ENCODE measurements at regions not wholly inside any gene's neighbourhood (a gene's known extent, or its start where the extent isn't known, plus 50 kb on each side); places are given as distances from the start of the nearest gene placed in this dataset.

- Histone ChIP-seq H3K4me1 (ENCODE audit: insufficient read depth, insufficient read length) (no peaks in the 10 kb centered on the region), H3K4me3 (ENCODE audit: insufficient read length, low read depth) (no peak overlapping the region), H3K9me3 (ENCODE audit: insufficient read depth, low read length) (peaks cover 15% of the 10 kb centered on the region), H3K36me3 (ENCODE audit: insufficient read depth, insufficient read length, low read length) (no peaks in the 10 kb centered on the region), H3K9ac (ENCODE audit: insufficient read length, low read depth) (no peak overlapping the region), H3K27me3 (ENCODE audit: insufficient read depth, insufficient read length) (no peaks in the 10 kb centered on the region)
- TF ChIP-seq ZNF274 (IDR thresholded peaks at IDR 0.05; ENCODE audit: low read depth, low read length) = no peak
- TF ChIP-seq YY1 (IDR thresholded peaks at IDR 0.05; ENCODE audit: insufficient read depth, insufficient read length) = no peak
- TF ChIP-seq SUZ12 (IDR thresholded peaks at IDR 0.05; ENCODE audit: extremely low read depth, insufficient read depth, insufficient read length) = no peak
- no peak for DNase-seq (ENCODE audit: low read depth, low spot score)
These were observed 453.6 kb downstream of the TMEM135 start for GRCh38 chr11:87491381-87491780.

GRCh38 chr11:87490671-87491070 lies 452.9 kb downstream of the TMEM135 start:
- Histone ChIP-seq H3K36me3 (ENCODE audit: insufficient read depth, insufficient read length, low read length) (no peaks in the 10 kb centered on the region), H3K27me3 (ENCODE audit: insufficient read depth, insufficient read length) (no peaks in the 10 kb centered on the region), H3K9me3 (ENCODE audit: insufficient read depth, low read length) (peaks cover 8% of the 10 kb centered on the region), H3K4me3 (ENCODE audit: insufficient read length, low read depth) (no peak overlapping the region), H3K4me1 (ENCODE audit: insufficient read depth, insufficient read length) (no peaks in the 10 kb centered on the region), H3K9ac (ENCODE audit: insufficient read length, low read depth) (no peak overlapping the region)
- DNase-seq (ENCODE audit: low read depth, low spot score) = no peak
- no peak for TF ChIP-seq ZNF274 (IDR thresholded peaks at IDR 0.05; ENCODE audit: low read depth, low read length)
- TF ChIP-seq YY1 (IDR thresholded peaks at IDR 0.05; ENCODE audit: insufficient read depth, insufficient read length) = no peak
- no peak for TF ChIP-seq SUZ12 (IDR thresholded peaks at IDR 0.05; ENCODE audit: extremely low read depth, insufficient read depth, insufficient read length)

- H3K9ac ChIP-seq (ENCODE audit: insufficient read length, low read depth) = no peak overlapping the region
- DNase-seq (ENCODE audit: low read depth, low spot score) = no peak
- no peak for TF ChIP-seq SUZ12 (IDR thresholded peaks at IDR 0.05; ENCODE audit: extremely low read depth, insufficient read depth, insufficient read length)
- no peak for TF ChIP-seq ZNF274 (IDR thresholded peaks at IDR 0.05; ENCODE audit: low read depth, low read length)
- TF ChIP-seq YY1 (IDR thresholded peaks at IDR 0.05; ENCODE audit: insufficient read depth, insufficient read length) = no peak
- peaks cover 3% of the 10 kb centered on the region; the same call in 1 of the 2 replicates for H3K9me3 ChIP-seq (ENCODE audit: insufficient read depth, low read length)
- H3K27me3 ChIP-seq (ENCODE audit: insufficient read depth, insufficient read length) = no peaks in the 10 kb centered on the region
- no peaks in the 10 kb centered on the region for H3K36me3 ChIP-seq (ENCODE audit: insufficient read depth, insufficient read length, low read length)
- no peak overlapping the region for H3K4me3 ChIP-seq (ENCODE audit: insufficient read length, low read depth)
- H3K4me1 ChIP-seq (ENCODE audit: insufficient read depth, insufficient read length) = no peaks in the 10 kb centered on the region
These were observed 446.8 kb downstream of the TMEM135 start for GRCh38 chr11:87484566-87484965.

- TF ChIP-seq YY1 (IDR thresholded peaks at IDR 0.05; ENCODE audit: insufficient read depth, insufficient read length) (no peak), SUZ12 (IDR thresholded peaks at IDR 0.05; ENCODE audit: extremely low read depth, insufficient read depth, insufficient read length) (no peak), ZNF274 (IDR thresholded peaks at IDR 0.05; ENCODE audit: low read depth, low read length) (no peak)
- H3K9ac ChIP-seq (ENCODE audit: insufficient read length, low read depth) = no peak overlapping the region
- H3K4me1 ChIP-seq (ENCODE audit: insufficient read depth, insufficient read length) = no peaks in the 10 kb centered on the region
- no peaks in the 10 kb centered on the region for H3K36me3 ChIP-seq (ENCODE audit: insufficient read depth, insufficient read length, low read length)
- no peaks in the 10 kb centered on the region for H3K27me3 ChIP-seq (ENCODE audit: insufficient read depth, insufficient read length)
- DNase-seq (ENCODE audit: low read depth, low spot score) = no peak
- H3K4me3 ChIP-seq (ENCODE audit: insufficient read length, low read depth) = no peak overlapping the region
- peaks cover 8% of the 10 kb centered on the region; the same call in 1 of the 2 replicates for H3K9me3 ChIP-seq (ENCODE audit: insufficient read depth, low read length)
These were observed 439.6 kb downstream of the TMEM135 start for GRCh38 chr11:87477321-87477720.

GRCh38 chr11:87473174-87473573 lies 435.4 kb downstream of the TMEM135 start:
- H3K36me3 ChIP-seq (ENCODE audit: insufficient read depth, insufficient read length, low read length) = no peaks in the 10 kb centered on the region
- no peaks in the 10 kb centered on the region for H3K9me3 ChIP-seq (ENCODE audit: insufficient read depth, low read length)
- H3K4me3 ChIP-seq (ENCODE audit: insufficient read length, low read depth) = no peak overlapping the region
- DNase-seq (ENCODE audit: low read depth, low spot score) = no peak
- H3K4me1 ChIP-seq (ENCODE audit: insufficient read depth, insufficient read length) = no peaks in the 10 kb centered on the region
- no peak overlapping the region for H3K9ac ChIP-seq (ENCODE audit: insufficient read length, low read depth)
- no peaks in the 10 kb centered on the region for H3K27me3 ChIP-seq (ENCODE audit: insufficient read depth, insufficient read length)
- no peak for TF ChIP-seq SUZ12 (IDR thresholded peaks at IDR 0.05; ENCODE audit: extremely low read depth, insufficient read depth, insufficient read length)
- no peak for TF ChIP-seq YY1 (IDR thresholded peaks at IDR 0.05; ENCODE audit: insufficient read depth, insufficient read length)
- no peak for TF ChIP-seq ZNF274 (IDR thresholded peaks at IDR 0.05; ENCODE audit: low read depth, low read length)

- no peaks in the 10 kb centered on the region for H3K36me3 ChIP-seq (ENCODE audit: insufficient read depth, insufficient read length, low read length)
- no peaks in the 10 kb centered on the region for H3K27me3 ChIP-seq (ENCODE audit: insufficient read depth, insufficient read length)
- no peak overlapping the region for H3K9ac ChIP-seq (ENCODE audit: insufficient read length, low read depth)
- TF ChIP-seq ZNF274 (IDR thresholded peaks at IDR 0.05; ENCODE audit: low read depth, low read length) = no peak
- TF ChIP-seq YY1 (IDR thresholded peaks at IDR 0.05; ENCODE audit: insufficient read depth, insufficient read length) = no peak
- no peak for TF ChIP-seq SUZ12 (IDR thresholded peaks at IDR 0.05; ENCODE audit: extremely low read depth, insufficient read depth, insufficient read length)
- H3K9me3 ChIP-seq (ENCODE audit: insufficient read depth, low read length) = no peaks in the 10 kb centered on the region
- H3K4me3 ChIP-seq (ENCODE audit: insufficient read length, low read depth) = no peak overlapping the region
- no peaks in the 10 kb centered on the region for H3K4me1 ChIP-seq (ENCODE audit: insufficient read depth, insufficient read length)
- DNase-seq (ENCODE audit: low read depth, low spot score) = no peak
These were observed 428.5 kb downstream of the TMEM135 start for GRCh38 chr11:87466223-87466622.

- H3K36me3 ChIP-seq (ENCODE audit: insufficient read depth, insufficient read length, low read length) = no peaks in the 10 kb centered on the region
- no peak for DNase-seq (ENCODE audit: low read depth, low spot score)
- H3K4me1 ChIP-seq (ENCODE audit: insufficient read depth, insufficient read length) = no peaks in the 10 kb centered on the region
- no peaks in the 10 kb centered on the region for H3K27me3 ChIP-seq (ENCODE audit: insufficient read depth, insufficient read length)
- no peaks in the 10 kb centered on the region for H3K9me3 ChIP-seq (ENCODE audit: insufficient read depth, low read length)
- TF ChIP-seq YY1 (IDR thresholded peaks at IDR 0.05; ENCODE audit: insufficient read depth, insufficient read length) (no peak), ZNF274 (IDR thresholded peaks at IDR 0.05; ENCODE audit: low read depth, low read length) (no peak), SUZ12 (IDR thresholded peaks at IDR 0.05; ENCODE audit: extremely low read depth, insufficient read depth, insufficient read length) (no peak)
- H3K4me3 ChIP-seq (ENCODE audit: insufficient read length, low read depth) = no peak overlapping the region
- H3K9ac ChIP-seq (ENCODE audit: insufficient read length, low read depth) = no peak overlapping the region
These were observed 428.0 kb downstream of the TMEM135 start for GRCh38 chr11:87465716-87466115.
